HEK293T (cell line): ENCODE measurements at regions not wholly inside any gene's neighbourhood (a gene's known extent, or its start where the extent isn't known, plus 50 kb on each side); places are given as distances from the start of the nearest gene placed in this dataset.

Experiments
- BHLHE40 ChIP-seq: fragments of 450-650 bp; IDR thresholded peaks from 2 replicates; pipeline ENCODE4 v1.6.1; 2016; ENCODE audit warnings: mild to moderate bottlenecking, moderate library complexity, borderline replicate concordance
- ELF4 ChIP-seq: fragments of 450-650 bp; IDR thresholded peaks from 2 replicates; pipeline ENCODE4 v1.6.1; 2017; ENCODE audit warnings: antibody characterized with exemption
- FOXM1 ChIP-seq: fragments of 450-650 bp; IDR thresholded peaks from 2 replicates; pipeline ENCODE4 v1.6.1; 2017; ENCODE audit warnings: mild to moderate bottlenecking, borderline replicate concordance
- SP1 ChIP-seq: fragments of 450-650 bp; IDR thresholded peaks from 2 replicates; pipeline ENCODE4 v1.6.1; 2017
- SUZ12 ChIP-seq: fragments of 450-650 bp; IDR thresholded peaks from 2 replicates; pipeline ENCODE4 v1.6.1; 2016; ENCODE audit warnings: mild to moderate bottlenecking
- TARDBP ChIP-seq: fragments of 450-650 bp; IDR thresholded peaks from 2 replicates; pipeline ENCODE4 v1.6.1; 2016

DNA sequence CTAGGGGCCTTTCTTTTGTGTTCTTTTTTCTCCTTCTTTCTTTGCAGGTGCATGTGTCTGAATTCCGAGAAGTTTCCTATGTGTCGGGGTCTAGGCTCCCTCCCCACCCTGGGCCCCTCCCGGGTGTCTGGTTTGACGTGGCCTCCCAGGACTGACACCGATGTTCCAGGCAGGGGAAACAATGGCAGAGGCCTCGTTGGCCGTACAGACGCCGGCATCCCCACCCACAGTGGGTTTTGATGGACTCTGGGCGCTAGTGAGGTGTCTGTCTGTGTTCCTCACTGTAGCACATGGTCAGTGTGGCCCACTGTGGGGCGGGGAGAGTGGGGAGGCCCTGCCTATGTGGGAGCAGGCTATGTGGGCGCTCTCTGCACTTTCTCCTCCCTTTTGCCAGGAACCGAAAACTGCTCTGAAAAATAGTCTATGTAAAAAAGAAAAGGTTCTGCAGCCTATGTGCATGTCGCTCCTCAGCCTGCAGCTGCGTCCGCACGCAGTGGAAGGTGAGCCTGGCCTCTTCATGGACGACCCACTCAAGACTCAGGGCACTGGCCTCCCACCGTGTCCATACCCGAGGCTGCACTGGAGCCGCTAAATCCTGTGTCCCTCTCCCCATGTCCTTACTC lies 90.9 kb upstream of the ASB18 start:
- TF ChIP-seq BHLHE40 = no peak
- no peak for TF ChIP-seq TARDBP
- no peak for TF ChIP-seq SP1
- no peak for TF ChIP-seq FOXM1
- no peak for TF ChIP-seq ELF4
- TF ChIP-seq SUZ12 = no peak
